CD4-positive, alpha-beta T cell treated with Interleukin-12 subunit alpha and Interleukin-12 subunit beta, for 1 hour (primary cell): ENCODE measurements at regions not wholly inside any gene's neighbourhood (a gene's known extent, or its start where the extent isn't known, plus 50 kb on each side); places are given as distances from the start of the nearest gene placed in this dataset.
A peak's percentile ranks its signal among the peaks of the same experiment; 100 is the strongest.
"Not testable (repeated sequence)": the region's sequence is repeated elsewhere in the genome, so short reads cannot be mapped to it uniquely, and the experiment has no call there.

Experiments
- DNase-seq: peaks from one replicate; pipeline ENCODE4 v3.0.0-alpha.2; 2020

DNA sequence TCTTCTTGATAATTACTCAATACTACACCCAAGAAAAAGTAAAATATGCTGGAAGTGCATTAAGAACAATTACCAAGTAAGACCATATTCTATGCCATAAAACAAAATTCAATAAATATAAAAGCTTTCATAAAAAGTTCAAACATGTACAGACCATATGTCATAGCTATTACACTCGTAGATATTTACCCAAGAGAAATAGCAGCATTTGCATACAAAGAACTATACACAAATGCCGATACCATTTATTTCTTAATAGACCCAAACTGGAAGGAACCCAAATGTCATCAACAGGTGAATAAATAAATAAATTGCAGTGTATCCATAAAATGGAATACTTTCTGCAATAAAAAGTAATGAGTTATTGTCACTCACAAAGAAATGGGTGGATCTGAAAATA is 78.3 kb upstream of the SLC16A7 start:
- DNase-seq = no peak

DNA sequence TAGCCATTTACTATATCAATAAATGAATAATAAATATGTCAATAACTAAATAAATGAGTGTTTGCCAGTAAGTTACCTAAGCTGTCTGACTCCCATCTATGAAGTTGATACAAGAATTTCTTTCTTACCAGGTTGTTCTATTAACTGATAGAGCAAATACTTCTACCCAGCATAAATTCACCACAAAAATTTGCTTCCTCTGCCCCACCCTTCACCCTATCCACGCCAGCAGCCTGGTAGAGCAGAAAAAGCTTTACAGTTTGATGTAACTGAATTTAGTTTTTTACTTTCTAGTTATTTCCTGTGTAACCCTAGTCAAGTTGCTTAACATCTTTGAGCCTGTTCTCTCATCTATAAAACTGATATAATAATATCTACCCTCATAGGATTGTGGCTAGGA is 94.9 kb upstream of the SLC16A7 start:
- DNase-seq = no peak

DNA sequence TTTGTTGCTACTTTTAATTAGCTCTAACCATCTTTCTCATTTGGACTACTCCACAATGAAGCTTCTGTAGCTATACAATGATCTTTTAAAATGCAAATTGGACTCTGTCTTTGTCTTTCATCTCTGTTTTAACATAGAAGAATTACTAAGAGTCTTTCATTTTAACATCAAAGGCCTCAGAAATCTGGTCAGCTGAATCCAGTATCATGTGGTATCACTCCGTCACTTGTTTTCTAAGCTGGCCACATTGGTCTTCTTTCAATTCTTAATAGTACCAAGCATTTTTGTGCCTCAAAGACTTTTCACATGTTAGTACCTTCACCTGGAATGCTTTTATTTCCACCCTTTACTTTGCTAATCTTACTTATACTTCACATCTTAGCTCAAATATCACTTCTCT is 95.5 kb upstream of the SLC16A7 start:
- DNase-seq = no peak

DNA sequence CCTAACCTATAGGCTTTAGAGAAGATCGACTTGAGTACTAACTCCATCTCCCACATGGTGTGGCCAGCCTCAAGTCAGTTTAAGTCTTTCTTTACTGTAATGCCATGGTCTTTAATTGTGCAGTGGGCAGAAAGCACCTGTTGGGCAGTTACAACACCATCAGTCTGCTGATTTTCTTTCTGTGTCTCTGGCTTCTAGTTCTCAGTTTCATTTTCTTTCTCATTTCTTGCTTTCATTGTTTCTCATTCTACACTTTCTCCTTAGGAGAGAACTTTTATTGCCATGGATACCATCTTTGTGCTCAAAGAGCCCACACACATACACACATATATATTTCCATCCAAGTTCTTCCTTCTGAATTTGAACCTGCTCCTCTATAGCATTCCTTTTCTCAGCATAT is 96.1 kb upstream of the SLC16A7 start:
- no peak for DNase-seq

DNA sequence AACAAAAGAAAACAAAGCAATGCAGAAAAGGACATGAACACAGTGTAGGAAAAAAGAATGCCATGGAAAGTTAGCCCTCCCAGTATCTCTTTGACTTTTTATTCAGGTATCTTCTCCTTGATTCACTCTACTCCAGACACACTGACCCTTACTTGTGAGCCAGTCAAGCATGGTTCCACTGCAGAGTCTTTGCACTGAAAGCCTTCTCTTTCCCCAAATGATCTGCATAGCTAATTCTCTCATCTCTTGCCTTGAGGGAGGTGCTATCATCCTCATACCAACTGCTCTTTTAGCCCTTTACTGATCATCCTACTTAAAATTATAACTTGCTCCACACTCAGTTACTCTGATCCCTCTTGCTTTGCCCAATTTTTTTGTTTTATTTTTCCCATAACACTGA is 101.2 kb upstream of the SLC16A7 start:
- no peak for DNase-seq

DNA sequence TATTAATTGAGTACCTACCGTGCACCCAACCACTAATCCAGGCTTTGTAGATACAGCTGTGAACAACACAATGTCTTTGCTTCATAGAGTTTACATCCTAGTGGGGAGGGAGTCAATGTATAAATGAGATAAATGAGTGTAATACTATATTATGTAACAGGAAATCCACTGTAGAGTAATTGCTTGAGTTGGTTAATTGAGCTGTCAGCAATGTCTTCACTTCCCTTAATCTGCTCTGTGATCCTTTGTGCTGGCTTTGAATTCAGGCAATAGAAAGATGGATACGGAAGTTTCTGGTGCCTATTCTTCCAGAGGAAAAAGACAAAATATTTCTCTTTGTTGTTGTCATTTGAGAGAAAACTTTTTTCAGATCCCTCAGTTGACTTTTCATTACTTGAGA is 104.0 kb upstream of the SLC16A7 start:
- no peak for DNase-seq

DNA sequence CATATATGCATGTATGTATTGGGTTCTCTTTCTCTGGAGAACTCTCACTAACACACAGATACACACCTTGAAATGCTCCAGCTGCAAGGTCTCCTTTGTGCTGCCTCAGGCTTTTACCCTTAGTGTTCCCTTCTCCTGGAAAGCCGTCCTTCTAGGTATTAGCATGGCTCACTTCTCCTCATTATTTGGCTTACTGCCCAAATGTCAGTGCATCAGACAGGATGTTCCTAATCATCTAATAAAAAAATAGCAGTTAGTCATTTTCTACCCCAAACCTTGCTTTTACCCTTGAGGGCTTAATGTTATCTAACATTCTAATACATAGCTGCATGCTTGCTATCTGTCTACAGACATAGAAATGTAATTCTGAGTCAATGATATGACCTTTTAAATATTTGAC is 109.0 kb upstream of the SLC16A7 start:
- DNase-seq = no peak

DNA sequence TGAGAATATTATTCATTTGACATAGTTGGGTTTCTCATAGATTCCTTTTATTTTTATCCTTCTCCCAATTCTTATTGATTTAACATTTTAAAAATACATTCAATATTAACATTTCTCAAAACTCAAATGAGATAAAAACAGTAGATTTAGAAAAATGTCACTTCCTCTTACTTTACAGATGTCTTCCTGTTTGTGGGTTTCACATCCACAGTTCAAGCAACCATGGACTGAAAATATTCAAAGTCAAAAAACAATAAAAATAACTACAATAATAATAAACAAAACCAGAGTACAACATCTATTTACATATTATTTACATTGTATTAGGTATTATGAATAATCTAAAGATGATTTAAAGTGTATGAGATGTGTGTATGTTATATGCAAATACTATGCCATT is 111.3 kb upstream of the SLC16A7 start:
- no peak for DNase-seq

DNA sequence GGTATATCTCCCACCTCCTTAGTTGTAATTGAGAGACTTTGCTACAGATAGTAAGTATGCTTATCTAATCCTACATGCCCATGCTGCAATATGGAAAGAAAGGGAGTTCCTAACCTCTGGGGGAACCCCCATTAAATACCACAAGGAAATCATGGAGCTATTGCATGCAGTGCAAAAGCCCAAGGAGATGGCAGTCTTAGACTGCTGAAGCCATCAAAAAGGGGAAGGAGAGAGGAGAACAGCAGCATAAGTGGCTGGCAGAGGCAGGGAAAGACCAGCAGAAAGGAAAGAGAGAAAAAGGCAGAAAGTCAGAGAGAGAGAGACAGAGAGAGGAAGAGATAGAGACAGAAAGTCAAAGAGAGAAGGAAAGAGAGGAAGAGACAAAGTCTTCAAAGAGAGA is 121.6 kb upstream of the SLC16A7 start:
- DNase-seq = not testable (repeated sequence)

DNA sequence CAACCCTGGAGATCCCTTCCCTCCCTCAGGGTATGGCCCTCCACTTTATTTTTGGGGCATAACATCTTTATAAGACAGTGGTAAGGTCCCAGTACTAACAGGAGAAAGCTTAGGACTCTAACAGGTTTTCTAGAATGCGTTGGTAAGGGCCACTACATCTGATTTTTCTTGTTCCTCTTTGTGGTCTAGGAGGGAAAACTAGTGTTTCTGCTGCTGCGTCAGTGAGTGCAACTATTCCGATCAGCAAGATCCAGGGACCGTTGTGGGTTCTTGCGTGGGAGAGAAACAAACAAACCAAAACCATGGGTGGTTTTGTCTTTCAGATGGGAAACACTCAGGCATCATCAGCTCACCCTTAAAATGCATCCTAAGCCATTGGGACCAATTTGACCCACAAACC is 123.6 kb upstream of the SLC16A7 start:
- no peak for DNase-seq

DNA sequence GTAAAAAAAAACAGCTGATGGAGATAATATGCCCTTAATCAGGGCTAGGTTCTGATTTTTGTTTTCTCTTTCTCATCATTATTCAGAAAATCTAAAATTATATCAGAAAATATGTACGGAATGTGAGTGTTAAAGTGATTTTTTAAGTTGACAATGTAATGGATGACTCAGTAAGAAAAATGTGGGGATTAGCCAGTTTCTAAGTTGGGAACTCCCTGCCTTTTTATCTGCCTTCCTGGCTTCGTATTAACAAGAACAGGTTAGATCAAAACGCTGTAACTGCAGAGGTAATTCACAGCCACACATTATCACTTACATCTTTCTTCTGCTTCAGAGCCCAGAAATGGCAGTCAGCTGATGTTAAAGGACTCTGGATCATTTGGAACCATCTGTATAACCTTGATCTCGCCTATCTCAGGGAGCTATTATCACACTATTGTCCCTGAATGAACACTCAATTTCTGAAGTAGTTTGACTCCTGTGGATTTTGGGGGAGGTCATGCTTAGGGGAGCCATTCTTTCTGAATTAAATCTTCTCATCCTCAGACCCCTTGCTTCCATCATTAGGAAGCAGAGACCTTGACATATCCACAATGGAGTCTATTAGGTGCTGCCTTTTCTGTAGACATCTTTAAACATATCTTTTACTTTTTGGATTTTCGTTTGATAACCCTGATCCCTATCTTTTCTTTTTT is 135.7 kb upstream of the SLC16A7 start:
- no peak for DNase-seq

DNA sequence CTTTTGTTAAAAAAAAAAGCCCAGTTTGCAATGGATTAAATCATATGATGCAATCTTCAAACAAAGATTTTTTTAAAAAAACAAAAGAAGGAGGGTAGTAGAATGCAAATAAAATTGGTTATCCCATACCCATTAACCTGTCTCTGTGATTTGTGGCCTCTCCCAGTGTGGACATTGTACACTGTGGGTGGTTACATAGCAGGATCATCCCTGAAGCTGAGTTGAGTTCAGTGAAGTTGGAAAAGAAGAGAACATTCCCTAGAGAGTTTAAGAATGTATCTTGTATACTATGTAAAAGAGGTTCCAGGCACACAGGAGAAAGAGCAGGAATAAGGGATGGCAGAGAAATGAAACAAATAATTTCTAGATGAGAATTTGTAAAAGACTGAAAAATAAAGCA is 142.4 kb upstream of the SLC16A7 start:
- DNase-seq = no peak

DNA sequence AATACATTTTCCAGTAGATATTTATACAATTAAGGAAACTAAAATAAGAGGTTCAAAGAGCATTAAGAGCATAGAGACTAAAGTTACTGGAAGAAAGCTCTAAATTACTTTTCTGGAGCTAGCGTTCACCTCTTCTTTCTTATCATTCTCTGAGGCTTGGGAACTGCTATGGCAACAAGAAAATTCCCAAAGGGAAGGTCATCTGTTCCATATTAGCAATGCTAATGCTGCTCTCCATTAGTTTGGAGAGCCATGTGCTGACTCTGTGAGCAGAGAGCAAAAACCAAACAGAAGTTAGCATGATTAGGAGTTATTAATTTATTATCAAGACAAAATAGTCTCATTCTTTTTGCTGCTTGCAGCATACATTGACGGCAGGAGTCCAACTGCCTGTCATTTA is 143.1 kb upstream of the SLC16A7 start:
- no peak for DNase-seq

DNA sequence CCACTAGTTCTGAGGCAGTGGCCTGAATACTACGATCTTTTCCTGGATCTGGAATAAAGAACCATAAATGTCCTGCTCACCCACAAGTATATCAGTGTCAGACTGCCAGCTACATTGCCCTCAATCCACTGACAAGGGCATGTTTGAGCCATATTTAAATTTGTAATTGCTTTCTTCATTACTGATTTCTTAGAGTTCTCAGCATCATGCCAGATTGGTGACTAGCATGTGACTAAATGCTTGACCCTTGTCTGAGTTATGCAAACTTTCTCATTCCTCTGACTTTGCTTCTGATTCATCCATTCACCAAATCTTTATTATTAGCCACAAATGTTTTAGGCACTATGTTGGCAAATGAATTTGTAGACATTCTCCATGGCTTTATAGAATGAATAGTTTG is 143.6 kb upstream of the SLC16A7 start:
- DNase-seq = no peak

DNA sequence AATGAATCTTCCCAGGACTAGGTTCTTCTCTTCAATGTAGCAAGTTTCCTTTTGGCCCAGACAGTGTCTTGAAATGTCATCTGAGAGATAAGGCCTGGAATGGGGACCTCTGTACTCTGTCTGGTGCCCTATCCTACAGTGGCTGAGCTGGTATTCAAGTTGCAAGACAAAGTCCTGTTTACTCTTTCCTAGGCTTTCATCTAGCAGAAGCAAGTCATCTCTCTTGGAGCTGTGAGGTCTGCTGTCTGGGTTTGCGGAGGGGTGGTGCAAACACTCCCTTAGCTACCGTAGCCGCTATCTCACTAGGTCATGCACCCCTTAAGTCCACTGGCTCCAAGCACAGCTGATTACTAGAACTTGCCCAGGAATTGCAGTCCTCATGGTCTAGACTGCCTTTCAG is 149.7 kb upstream of the SLC16A7 start:
- no peak for DNase-seq

DNA sequence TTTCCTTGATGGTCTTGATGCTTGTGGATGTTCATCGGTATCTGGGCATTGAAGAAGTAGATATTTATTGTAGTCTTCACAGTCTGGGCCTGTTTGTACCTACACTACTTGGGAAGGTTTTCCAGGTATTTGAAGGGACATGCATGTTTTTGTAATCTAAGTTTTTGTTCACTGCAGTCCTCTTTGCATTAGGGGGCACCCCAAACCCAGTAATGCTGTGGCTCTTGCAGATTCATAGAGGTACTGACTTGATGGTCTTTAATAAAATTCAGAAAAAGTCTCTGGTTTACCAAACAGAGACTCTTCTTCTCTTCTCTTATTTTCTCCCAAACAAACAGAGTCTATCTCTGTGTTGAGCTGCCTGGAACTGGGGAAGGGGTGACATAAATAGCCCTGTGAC is 150.9 kb upstream of the SLC16A7 start:
- peak; percentile 22 for DNase-seq

DNA sequence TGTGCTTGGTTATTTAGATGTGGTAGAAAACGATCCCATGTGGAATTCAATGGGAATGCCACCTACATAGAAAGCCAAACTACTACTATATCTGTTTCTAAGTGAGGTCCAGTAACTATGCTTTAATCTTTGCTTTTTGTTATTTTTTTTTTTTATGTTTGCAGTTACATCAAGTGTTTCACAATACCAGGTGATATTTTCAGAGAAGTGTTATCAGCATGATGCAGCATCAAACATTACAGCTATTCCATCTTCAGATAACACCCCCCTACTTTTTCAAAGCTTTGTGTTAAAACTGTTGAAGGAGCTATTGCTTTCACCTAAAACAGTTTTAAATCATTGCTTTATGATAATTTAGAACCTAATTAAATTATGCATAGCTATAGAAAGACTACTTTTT is 163.8 kb upstream of the SLC16A7 start:
- no peak for DNase-seq

DNA sequence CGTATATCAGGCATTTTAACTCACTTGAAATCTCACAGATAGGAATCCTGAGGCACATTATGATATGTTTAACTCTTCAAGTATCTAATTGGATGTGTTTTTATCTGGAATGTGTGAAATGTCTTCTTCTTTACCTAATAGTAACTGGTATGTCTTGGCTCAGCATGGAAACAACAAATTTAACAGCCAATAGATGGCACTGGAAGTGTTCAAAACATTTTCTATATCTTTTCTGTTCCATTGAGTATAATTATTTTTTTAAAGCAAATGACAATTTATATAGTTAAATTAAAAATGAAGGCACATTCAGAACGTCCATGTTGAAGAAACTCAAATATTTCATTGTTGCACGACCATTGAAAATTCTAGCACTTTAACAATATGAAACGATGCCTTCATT is 164.6 kb upstream of the SLC16A7 start:
- no peak for DNase-seq

DNA sequence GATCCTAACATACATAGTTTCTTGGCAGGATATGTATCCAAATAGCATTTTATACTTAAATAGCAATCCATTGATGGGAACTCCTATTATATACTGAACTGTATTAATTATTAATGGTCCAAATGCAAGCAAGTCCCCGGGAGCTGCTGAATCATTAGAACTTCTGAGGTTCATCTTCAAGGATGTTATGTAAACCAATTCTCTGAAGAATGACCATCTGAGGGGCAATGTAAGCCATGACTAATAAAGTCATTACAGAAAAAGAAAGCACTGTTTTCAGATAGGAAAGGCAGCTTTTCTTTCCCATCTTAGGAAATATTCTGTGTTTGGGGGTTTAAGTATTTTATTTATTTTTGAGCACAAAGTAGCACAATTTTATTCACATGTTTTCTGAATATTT is 166.1 kb upstream of the SLC16A7 start:
- DNase-seq = no peak

DNA sequence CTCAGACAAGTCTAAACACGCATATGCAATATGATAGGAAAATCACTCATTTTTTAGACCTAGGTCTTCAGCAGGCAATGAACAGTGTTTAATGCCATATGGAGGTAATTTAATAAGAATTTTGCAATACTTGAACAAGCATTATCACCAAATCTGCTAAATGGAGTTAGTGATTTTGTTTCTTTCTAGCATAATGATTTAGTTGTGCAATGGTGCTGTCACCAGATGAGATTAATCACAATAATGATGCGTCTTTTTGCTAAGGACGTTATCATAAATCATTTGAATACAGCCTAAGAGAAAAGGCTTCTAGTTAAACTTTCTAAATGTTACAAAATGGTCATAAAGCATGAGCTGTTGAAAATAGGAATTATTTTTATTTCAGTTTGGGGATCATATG is 170.0 kb upstream of the SLC16A7 start:
- no peak for DNase-seq

DNA sequence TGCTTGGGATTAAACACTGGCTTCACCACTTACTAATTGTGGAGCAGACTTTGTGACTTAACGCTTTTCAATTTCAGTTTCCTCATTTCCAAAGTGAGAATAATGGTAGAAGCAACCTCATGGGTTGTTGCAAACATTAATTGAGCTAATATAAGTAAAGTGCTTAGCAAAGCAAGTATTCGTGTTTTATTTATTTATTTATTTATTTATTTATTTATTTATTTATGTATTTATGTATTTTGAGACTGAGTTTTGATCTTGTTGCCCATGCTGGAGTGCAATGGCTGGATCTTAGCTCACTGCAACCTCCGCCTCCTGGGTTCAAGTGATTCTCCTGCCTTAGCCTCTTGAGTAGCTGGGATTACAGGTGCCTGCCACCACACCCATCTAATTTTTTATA is 171.2 kb upstream of the SLC16A7 start:
- DNase-seq = not testable (repeated sequence)

DNA sequence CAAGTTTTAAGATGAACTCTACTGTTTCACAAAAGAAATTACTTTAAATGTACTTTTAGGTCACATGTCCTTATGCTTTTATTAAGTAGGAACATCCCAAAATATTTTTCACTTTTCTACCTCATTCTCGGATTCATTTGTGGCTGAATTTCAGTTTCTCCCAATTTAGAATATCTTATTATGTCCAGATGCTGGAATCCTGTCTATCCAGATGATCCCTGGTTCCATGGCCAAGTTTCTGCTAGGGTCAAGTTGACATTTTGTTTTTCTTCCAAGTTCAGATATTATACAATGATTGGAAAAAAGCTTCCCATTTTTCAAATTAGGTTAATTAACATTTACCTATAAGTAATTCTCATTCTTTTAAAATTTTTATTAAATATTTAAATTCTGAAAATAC is 181.8 kb upstream of the SLC16A7 start:
- DNase-seq = no peak

DNA sequence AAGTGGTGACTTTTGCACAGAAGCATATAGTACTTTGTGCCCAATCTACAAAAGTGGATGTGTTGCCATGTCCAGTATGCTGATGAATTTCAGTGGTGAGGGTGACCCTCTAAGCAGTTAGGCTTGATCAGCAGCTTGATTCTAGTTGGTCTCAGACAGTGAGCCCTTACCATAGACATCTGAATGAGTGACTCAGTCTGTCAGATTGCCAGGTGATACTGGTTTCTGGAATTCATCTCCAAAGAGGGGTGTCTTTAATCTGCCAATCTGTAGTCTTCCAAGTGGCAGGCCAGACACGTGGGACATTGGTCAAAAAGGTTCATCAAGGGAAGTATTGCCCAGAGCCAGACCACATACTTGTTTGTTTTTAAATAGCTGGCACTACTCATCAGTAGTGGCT is 187.4 kb upstream of the SLC16A7 start:
- no peak for DNase-seq

DNA sequence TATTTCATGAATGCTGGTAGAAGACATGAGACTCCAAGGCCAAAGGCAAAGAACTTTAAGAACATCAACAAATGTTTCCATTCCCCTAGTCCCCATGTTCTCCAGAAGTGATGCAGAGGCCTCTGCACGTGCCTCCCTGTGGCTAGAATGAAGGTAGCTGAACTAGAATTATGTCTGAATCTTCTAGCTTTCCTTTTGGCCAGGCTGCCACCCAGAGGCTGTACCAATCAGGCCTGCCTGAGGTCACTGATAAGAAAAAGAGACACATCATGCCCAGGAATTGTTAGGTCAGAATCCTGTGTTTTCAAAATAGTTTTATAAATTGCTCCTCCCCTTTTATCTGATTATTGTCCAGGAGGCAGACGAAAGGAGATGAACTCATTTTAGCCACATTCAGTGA is 188.0 kb upstream of the SLC16A7 start:
- DNase-seq = no peak

DNA sequence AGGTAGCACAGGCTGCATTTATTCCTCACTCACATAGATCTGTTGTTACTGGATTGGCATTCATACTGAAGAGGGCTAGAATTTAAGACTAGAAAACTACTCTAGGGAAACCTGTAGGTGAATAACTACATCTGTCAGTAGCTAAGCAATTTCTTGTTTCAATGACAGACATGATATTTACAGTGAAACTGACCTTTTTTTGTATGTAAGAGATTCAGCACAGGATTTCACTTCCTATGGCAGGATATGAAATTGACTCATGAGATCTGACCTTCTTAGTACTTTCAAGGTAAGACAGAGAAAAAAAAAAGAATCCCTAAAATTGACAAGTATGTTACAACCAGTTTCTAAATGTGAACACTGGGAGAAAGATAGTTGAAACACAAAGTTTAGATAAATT is 189.8 kb upstream of the SLC16A7 start:
- DNase-seq = no peak

DNA sequence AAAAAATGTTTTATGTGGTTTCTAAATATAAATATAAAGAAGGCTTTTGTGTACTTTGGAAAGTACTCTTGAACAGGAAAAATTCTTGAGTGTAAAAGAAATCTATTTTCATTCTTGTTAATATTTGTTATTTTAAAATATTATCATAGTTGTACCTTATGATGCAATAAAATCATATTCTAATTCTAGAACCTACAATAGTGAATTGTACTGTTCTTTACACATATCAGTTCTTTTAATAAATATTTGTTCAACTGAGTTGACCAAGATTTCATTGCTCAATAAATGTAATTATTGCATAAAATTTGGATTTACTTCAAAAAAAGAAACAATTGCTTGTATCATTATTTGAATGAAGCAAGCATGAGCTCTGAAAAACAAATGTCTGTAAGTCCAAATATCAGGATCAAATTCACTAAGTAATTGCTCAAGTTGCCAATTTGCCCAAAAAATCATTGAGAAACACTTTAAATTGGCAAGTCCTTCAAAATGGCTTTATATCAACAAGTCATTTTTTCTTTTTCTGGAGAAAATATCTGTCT is 191.6 kb upstream of the SLC16A7 start:
- DNase-seq = no peak
